ENCODE measurements at regions not wholly inside any gene's neighbourhood (a gene's known extent, or its start where the extent isn't known, plus 50 kb on each side); places are given as distances from the start of the nearest gene placed in this dataset.

- TF ChIP-seq ZNF462 (CRISPR knock-in tag; IDR thresholded peaks at IDR 0.05) (no peak), EZH2phosphoT487 (IDR thresholded peaks at IDR 0.05; ENCODE audit: unreplicated experiment) (no peak)
- TF ChIP-seq, protein P1, sequence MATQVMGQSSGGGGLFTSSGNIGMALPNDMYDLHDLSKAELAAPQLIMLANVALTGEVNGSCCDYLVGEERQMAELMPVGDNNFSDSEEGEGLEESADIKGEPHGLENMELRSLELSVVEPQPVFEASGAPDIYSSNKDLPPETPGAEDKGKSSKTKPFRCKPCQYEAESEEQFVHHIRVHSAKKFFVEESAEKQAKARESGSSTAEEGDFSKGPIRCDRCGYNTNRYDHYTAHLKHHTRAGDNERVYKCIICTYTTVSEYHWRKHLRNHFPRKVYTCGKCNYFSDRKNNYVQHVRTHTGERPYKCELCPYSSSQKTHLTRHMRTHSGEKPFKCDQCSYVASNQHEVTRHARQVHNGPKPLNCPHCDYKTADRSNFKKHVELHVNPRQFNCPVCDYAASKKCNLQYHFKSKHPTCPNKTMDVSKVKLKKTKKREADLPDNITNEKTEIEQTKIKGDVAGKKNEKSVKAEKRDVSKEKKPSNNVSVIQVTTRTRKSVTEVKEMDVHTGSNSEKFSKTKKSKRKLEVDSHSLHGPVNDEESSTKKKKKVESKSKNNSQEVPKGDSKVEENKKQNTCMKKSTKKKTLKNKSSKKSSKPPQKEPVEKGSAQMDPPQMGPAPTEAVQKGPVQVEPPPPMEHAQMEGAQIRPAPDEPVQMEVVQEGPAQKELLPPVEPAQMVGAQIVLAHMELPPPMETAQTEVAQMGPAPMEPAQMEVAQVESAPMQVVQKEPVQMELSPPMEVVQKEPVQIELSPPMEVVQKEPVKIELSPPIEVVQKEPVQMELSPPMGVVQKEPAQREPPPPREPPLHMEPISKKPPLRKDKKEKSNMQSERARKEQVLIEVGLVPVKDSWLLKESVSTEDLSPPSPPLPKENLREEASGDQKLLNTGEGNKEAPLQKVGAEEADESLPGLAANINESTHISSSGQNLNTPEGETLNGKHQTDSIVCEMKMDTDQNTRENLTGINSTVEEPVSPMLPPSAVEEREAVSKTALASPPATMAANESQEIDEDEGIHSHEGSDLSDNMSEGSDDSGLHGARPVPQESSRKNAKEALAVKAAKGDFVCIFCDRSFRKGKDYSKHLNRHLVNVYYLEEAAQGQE (IDR thresholded peaks at IDR 0.05; ENCODE audit: unreplicated experiment), result no peak
- TF ChIP-seq, protein P2, sequence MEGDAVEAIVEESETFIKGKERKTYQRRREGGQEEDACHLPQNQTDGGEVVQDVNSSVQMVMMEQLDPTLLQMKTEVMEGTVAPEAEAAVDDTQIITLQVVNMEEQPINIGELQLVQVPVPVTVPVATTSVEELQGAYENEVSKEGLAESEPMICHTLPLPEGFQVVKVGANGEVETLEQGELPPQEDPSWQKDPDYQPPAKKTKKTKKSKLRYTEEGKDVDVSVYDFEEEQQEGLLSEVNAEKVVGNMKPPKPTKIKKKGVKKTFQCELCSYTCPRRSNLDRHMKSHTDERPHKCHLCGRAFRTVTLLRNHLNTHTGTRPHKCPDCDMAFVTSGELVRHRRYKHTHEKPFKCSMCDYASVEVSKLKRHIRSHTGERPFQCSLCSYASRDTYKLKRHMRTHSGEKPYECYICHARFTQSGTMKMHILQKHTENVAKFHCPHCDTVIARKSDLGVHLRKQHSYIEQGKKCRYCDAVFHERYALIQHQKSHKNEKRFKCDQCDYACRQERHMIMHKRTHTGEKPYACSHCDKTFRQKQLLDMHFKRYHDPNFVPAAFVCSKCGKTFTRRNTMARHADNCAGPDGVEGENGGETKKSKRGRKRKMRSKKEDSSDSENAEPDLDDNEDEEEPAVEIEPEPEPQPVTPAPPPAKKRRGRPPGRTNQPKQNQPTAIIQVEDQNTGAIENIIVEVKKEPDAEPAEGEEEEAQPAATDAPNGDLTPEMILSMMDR (conservative IDR thresholded peaks at IDR 0.05; ENCODE audit: low read depth in 2 of 2), result no peak
Measured at GRCh38 chr2:187995556-187995955, 296.1 kb upstream of the GULP1 start (continued).
